HFFc6 (cell line): ENCODE measurements at regions not wholly inside any gene's neighbourhood (a gene's known extent, or its start where the extent isn't known, plus 50 kb on each side); places are given as distances from the start of the nearest gene placed in this dataset.

Source experiments
- DNase-seq: peaks from one replicate; pipeline ENCODE4 v3.0.0-alpha.2; 2018
- H3K27ac Mint-ChIP-seq: 2 replicates; pipeline ENCODE4 v1.8.0; 2020; ENCODE audit warnings: mild to moderate bottlenecking, mixed read lengths
- H3K27me3 Mint-ChIP-seq: 2 replicates; pipeline ENCODE4 v1.8.0; 2021; ENCODE audit warnings: mild to moderate bottlenecking, moderate library complexity, mixed read lengths; ENCODE audit not compliant: insufficient read depth
- H3K36me3 Mint-ChIP-seq: 2 replicates; pipeline ENCODE4 v1.8.0; 2021; ENCODE audit warnings: low read depth, mixed read lengths
- H3K4me1 Mint-ChIP-seq: 2 replicates; pipeline ENCODE4 v1.8.0; 2020; ENCODE audit warnings: low read depth, mixed read lengths
- H3K4me3 Mint-ChIP-seq: 2 replicates; pipeline ENCODE4 v1.8.0; 2020; ENCODE audit warnings: mild to moderate bottlenecking, moderate library complexity, mixed read lengths
- H3K9me3 Mint-ChIP-seq: 2 replicates; pipeline ENCODE4 v1.8.0; 2020; ENCODE audit warnings: mild to moderate bottlenecking, mixed read lengths
- CTCF ChIP-seq: fragments of 200-600 bp; sonication (generic); IDR thresholded peaks from 2 replicates; pipeline ENCODE4 v1.5.0; 2021; ENCODE audit warnings: antibody characterized with exemption, mild to moderate bottlenecking

DNA sequence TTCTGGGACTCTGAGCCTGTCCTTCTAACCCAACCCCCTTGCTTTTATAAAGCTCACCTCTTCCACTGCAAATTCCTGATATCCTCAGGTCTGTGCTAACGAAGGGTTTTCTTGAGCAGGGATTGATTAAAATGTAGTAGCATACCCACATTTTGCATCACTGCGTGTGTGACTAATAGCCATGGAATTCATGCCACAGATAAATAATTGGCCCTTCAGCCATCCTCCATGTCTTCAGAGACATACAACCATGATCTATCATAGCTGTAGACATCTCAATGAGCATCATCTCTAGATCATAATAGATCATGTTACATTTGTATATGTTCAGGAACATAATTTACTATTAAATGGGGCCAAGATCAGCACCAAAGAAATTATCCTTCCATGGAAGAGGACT, 990.3 kb downstream of the KCNMA1 start:
- no peak for TF ChIP-seq CTCF
- H3K27me3 Mint-ChIP-seq = peaks cover 10% of the 10 kb centered on the region
- H3K4me3 Mint-ChIP-seq = no peak overlapping the region
- no peak overlapping the region for H3K27ac Mint-ChIP-seq
- H3K9me3 Mint-ChIP-seq = no peaks in the 10 kb centered on the region
- no peak for DNase-seq
- H3K4me1 Mint-ChIP-seq = peaks cover 5% of the 10 kb centered on the region; the same call in 1 of the 2 replicates
- H3K36me3 Mint-ChIP-seq = no peaks in the 10 kb centered on the region

DNA sequence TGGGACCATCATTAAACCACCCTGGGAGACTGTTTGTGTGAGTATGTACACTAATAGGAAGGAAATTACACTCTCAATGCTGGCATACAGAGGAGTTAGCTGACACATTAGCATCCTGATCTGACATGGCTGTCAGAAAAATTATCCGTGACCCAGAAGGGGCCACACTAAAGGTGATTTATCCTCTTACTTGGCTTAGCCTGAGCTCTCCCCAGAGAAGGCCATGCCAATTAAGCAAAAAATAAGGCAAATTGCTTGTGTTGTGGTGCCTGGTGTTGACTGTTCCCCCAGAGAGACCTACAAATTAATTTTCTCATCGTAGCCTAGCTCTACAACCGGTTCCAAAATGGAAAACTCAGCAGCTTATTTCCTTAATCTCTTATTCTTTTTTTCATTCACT, 992.3 kb downstream of the KCNMA1 start:
- no peak for TF ChIP-seq CTCF
- Mint-ChIP-seq H3K27ac (no peak overlapping the region), H3K36me3 (no peaks in the 10 kb centered on the region), H3K4me1 (peaks cover 5% of the 10 kb centered on the region; the same call in 1 of the 2 replicates), H3K4me3 (no peak overlapping the region), H3K27me3 (peaks cover 10% of the 10 kb centered on the region), H3K9me3 (no peaks in the 10 kb centered on the region)
- no peak for DNase-seq

DNA sequence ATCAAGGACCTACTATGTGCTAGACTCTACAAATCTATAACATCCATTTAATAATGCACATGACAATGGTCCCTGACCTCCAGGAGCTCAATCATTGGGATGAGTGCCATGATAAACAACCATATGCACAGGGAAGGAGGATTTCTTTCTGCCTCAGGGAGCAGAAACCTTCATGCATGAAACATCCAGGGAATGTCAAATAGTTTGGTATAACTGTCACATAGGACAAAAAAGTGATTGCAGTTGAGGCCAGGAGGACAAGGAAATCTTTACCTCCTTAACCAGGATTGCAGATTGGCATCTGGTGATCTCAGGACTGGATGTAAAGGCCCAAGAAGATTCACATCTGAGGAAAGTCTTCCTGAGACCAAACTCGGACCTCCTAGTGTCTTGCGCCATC, 993.1 kb downstream of the KCNMA1 start:
- TF ChIP-seq CTCF = no peak
- no peaks in the 10 kb centered on the region for H3K36me3 Mint-ChIP-seq
- H3K9me3 Mint-ChIP-seq = no peaks in the 10 kb centered on the region
- no peak overlapping the region for H3K27ac Mint-ChIP-seq
- no peaks in the 10 kb centered on the region for H3K4me1 Mint-ChIP-seq
- no peak overlapping the region for H3K4me3 Mint-ChIP-seq
- DNase-seq = no peak
- H3K27me3 Mint-ChIP-seq = peaks cover 10% of the 10 kb centered on the region

DNA sequence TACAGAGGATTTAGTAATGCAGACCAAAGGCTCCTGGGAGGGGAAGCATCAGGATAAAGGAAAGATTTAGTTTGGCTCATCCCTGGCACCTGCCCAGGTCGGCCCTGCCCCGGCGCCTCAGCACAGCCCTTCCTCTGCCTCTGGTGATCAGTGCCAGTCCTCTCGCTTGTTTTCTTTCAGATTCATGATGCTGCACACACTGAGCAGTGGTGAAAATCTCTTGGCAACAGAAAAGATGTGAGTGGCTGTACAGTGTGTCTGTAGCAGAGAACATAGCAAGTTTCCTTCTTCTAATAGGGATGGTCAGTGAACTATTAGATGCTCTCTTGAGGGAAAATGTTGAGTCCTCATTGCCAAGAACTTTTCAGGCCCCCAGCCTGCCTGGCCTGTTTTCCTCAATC, 994.1 kb downstream of the KCNMA1 start:
- Mint-ChIP-seq H3K36me3 (no peaks in the 10 kb centered on the region), H3K4me3 (no peak overlapping the region), H3K9me3 (no peaks in the 10 kb centered on the region), H3K27ac (no peak overlapping the region), H3K27me3 (peaks cover 11% of the 10 kb centered on the region; the same call in 1 of the 2 replicates), H3K4me1 (no peaks in the 10 kb centered on the region)
- DNase-seq = no peak
- TF ChIP-seq CTCF = no peak

DNA sequence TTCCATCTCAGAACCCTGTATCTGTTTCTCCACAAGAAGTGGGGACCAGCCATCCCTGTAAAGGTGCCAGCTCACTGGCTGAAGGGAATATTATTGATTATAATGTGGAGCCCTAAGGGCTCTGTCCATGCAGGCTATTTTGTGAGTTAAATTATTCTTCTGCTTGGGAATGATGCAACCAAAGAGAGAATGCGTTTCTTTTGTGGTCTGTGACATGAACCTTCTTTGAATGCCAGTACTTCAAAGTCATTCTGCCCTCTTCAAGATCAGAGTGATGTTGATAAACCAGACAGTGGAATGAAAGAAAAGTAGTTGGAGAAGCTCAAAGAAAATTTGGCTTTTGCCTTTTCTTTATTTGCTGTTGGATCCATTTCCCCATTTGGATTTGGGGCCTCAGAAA, 995.2 kb downstream of the KCNMA1 start:
- Mint-ChIP-seq H3K9me3 (no peaks in the 10 kb centered on the region), H3K36me3 (no peaks in the 10 kb centered on the region), H3K27me3 (peaks cover 12% of the 10 kb centered on the region; the same call in 1 of the 2 replicates), H3K4me1 (no peaks in the 10 kb centered on the region), H3K4me3 (no peak overlapping the region), H3K27ac (no peak overlapping the region)
- no peak for TF ChIP-seq CTCF
- no peak for DNase-seq

DNA sequence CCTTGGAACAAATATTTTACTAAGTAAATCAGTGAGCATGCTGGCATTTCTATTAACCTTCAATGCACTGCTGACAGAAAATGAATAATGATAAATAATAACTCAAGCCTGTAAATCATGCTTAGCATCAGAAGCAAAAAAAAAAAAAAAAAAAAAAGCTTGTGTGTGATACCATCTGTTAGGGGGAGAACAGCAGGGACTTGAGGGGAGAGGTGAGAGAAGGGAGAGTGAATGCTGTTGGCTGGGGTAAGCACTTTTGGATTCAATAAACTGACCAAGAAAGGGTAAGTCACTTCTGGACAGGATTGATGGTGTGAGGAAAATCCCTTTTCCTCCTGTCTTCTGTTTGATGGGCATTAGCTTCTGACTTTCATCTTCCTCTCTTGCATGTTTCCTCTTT, 996.4 kb downstream of the KCNMA1 start:
- Mint-ChIP-seq H3K4me1 (no peaks in the 10 kb centered on the region), H3K4me3 (no peak overlapping the region), H3K27me3 (peaks cover 9% of the 10 kb centered on the region; the same call in 1 of the 2 replicates), H3K27ac (no peak overlapping the region), H3K36me3 (no peaks in the 10 kb centered on the region), H3K9me3 (no peaks in the 10 kb centered on the region)
- TF ChIP-seq CTCF = no peak
- no peak for DNase-seq
